AG09309 (cell line): ENCODE measurements at regions not wholly inside any gene's neighbourhood (a gene's known extent, or its start where the extent isn't known, plus 50 kb on each side); places are given as distances from the start of the nearest gene placed in this dataset.

Source experiments
- DNase-seq: peaks from one replicate; pipeline ENCODE4 v3.0.0-alpha.2; 2010; ENCODE audit warnings: low read depth
- H3K4me3 ChIP-seq: 2 replicates; pipeline ENCODE4 v1.5.1; 2011; ENCODE audit warnings: mild to moderate bottlenecking, low read depth, low read length, moderate library complexity; ENCODE audit not compliant: control insufficient read depth
- CTCF ChIP-seq: IDR thresholded peaks from 2 replicates; pipeline ENCODE4 v1.5.1; 2011; ENCODE audit warnings: mild to moderate bottlenecking, low read depth, low read length, inconsistent platforms; ENCODE audit not compliant: insufficient read depth, control insufficient read depth; ENCODE audit errors: missing control alignments

- no peak for DNase-seq
- TF ChIP-seq CTCF: no peak
- H3K4me3 ChIP-seq: no peak overlapping the region
Measured at GRCh38 chr16:22683730-22684573, 130.0 kb upstream of the HS3ST2 start.

- no peak overlapping the region for H3K4me3 ChIP-seq
- DNase-seq: no peak
- TF ChIP-seq CTCF: no peak
Measured at GRCh38 chr16:22684574-22685458, 129.1 kb upstream of the HS3ST2 start.

- no peak for TF ChIP-seq CTCF
- no peak for DNase-seq
- no peak overlapping the region for H3K4me3 ChIP-seq
Measured at GRCh38 chr16:22685459-22685830, 128.5 kb upstream of the HS3ST2 start.

GRCh38 chr16:22687031-22687530 is 126.9 kb upstream of the HS3ST2 start:
- no peak overlapping the region for H3K4me3 ChIP-seq
- DNase-seq: no peak
- no peak for TF ChIP-seq CTCF

GRCh38 chr16:22688463-22688862 is 125.5 kb upstream of the HS3ST2 start:
- no peak overlapping the region for H3K4me3 ChIP-seq
- no peak for TF ChIP-seq CTCF
- no peak for DNase-seq

- no peak for DNase-seq
- TF ChIP-seq CTCF: no peak
- H3K4me3 ChIP-seq: no peak overlapping the region
Measured at GRCh38 chr16:22688930-22689329, 125.0 kb upstream of the HS3ST2 start.
